ENCODE measurements at regions not wholly inside any gene's neighbourhood (a gene's known extent, or its start where the extent isn't known, plus 50 kb on each side); places are given as distances from the start of the nearest gene placed in this dataset.

GRCh38 chr13:58979851-58980250, 1183.9 kb downstream of the DIAPH3 start:
- Histone ChIP-seq H3K9me3 (no peaks in the 10 kb centered on the region), H3K4me3 (no peak overlapping the region), H3K27ac (no peak overlapping the region), H3K36me3 (no peaks in the 10 kb centered on the region), H3K27me3 (no peaks in the 10 kb centered on the region), H3K4me1 (no peaks in the 10 kb centered on the region)
- no peak for DNase-seq
- intact Hi-C loops (cut with DNase I; ENCODE audit: low total_unique reads), result no loop called here
- no peak for TF ChIP-seq POLR2A (IDR thresholded peaks at IDR 0.05)
- TF ChIP-seq, protein P1, sequence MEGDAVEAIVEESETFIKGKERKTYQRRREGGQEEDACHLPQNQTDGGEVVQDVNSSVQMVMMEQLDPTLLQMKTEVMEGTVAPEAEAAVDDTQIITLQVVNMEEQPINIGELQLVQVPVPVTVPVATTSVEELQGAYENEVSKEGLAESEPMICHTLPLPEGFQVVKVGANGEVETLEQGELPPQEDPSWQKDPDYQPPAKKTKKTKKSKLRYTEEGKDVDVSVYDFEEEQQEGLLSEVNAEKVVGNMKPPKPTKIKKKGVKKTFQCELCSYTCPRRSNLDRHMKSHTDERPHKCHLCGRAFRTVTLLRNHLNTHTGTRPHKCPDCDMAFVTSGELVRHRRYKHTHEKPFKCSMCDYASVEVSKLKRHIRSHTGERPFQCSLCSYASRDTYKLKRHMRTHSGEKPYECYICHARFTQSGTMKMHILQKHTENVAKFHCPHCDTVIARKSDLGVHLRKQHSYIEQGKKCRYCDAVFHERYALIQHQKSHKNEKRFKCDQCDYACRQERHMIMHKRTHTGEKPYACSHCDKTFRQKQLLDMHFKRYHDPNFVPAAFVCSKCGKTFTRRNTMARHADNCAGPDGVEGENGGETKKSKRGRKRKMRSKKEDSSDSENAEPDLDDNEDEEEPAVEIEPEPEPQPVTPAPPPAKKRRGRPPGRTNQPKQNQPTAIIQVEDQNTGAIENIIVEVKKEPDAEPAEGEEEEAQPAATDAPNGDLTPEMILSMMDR (IDR thresholded peaks at IDR 0.05), result no peak

DNA sequence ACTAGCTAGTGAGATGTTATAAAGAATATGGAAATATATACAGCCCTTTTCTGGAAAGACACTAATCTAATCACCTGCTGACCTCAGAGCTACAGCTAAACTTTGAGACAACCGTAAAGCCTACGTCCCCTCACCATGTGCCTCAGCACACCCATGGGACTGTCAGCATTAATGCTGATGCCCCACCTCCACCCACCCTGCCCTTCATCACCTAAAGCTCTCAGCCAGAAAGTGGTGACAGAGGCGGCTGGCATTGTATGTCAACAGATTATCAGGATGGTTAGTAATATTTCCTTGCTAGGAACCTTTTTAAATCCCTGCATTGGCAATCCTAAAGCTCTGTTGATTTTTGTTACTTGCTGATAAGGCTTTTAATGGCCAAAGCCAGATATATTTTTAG, 1177.9 kb downstream of the DIAPH3 start:
- intact Hi-C loops (cut with DNase I; ENCODE audit: low total_unique reads), result no loop called here
- Histone ChIP-seq H3K4me3 (no peak overlapping the region), H3K36me3 (no peaks in the 10 kb centered on the region), H3K27ac (no peak overlapping the region), H3K4me1 (no peaks in the 10 kb centered on the region), H3K9me3 (no peaks in the 10 kb centered on the region), H3K27me3 (no peaks in the 10 kb centered on the region)
- no peak for DNase-seq
- TF ChIP-seq POLR2A (IDR thresholded peaks at IDR 0.05), result no peak
- TF ChIP-seq, protein P1 (IDR thresholded peaks at IDR 0.05), result no peak

DNA sequence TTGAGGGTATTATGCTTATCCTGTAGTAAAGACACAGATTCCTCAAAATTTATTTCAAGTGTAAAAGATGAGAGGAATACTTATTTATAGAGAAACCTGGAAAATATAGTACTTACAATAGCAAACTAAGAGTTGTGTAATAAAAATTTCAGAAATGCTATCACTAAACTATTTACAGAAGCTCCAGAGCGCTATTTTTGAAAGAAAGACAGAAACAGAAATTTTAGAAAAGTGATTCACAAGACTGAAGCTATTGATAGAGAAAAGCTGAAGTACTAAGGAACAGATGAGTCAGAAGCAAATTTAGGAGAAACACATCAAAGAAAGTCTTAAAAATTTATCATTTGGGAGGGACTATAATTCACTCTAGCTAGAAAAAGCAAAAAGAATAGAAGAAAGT, 1174.2 kb downstream of the DIAPH3 start:
- Histone ChIP-seq H3K4me3 (no peak overlapping the region), H3K36me3 (no peaks in the 10 kb centered on the region), H3K9me3 (no peaks in the 10 kb centered on the region), H3K27me3 (no peaks in the 10 kb centered on the region), H3K27ac (no peak overlapping the region), H3K4me1 (no peaks in the 10 kb centered on the region)
- no peak for DNase-seq
- TF ChIP-seq, protein P1 (IDR thresholded peaks at IDR 0.05), result no peak
- TF ChIP-seq POLR2A (IDR thresholded peaks at IDR 0.05), result no peak
- intact Hi-C loops (cut with DNase I; ENCODE audit: low total_unique reads), result no loop called here

- no peak overlapping the region for H3K4me3 ChIP-seq
- H3K27me3 ChIP-seq, result no peaks in the 10 kb centered on the region
- TF ChIP-seq, protein P1 (IDR thresholded peaks at IDR 0.05), result no peak
- TF ChIP-seq POLR2A (IDR thresholded peaks at IDR 0.05), result no peak
- H3K36me3 ChIP-seq, result no peaks in the 10 kb centered on the region
- no peaks in the 10 kb centered on the region for H3K4me1 ChIP-seq
- intact Hi-C loops (cut with DNase I; ENCODE audit: low total_unique reads), result no loop called here
- no peak for DNase-seq
- H3K9me3 ChIP-seq, result no peaks in the 10 kb centered on the region
- H3K27ac ChIP-seq, result no peak overlapping the region
Measured at GRCh38 chr13:58991826-58992477, 1171.8 kb downstream of the DIAPH3 start.

DNA sequence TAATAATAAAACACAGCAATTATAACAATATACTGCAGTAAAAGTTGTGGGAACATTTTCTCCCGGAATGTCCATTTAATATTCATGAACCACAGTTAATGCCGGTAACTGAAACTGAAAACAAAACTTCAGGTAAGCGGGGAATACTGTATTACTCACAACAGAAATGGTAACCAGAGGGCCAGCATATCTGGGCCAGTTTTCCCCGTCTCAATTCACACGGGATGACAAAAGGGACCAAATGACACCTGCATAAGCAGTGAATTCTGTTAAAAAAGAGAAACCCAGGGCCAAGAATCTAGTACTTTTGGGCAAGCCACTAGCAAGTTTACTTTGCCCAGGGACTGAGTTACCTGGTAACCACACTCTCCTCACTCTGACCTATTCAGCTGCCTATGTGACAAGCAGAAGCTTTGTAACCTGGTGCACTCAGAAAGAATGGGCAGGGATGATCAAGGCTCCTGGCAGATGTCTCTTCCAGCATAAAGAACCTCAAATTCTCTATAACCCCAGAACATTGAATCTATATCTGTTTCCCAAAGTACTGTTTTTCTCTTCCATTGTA, 1171.2 kb downstream of the DIAPH3 start:
- intact Hi-C loops (cut with DNase I; ENCODE audit: low total_unique reads), result no loop called here
- no peaks in the 10 kb centered on the region for H3K4me1 ChIP-seq
- H3K27me3 ChIP-seq, result no peaks in the 10 kb centered on the region
- TF ChIP-seq POLR2A (IDR thresholded peaks at IDR 0.05), result no peak
- TF ChIP-seq, protein P1 (IDR thresholded peaks at IDR 0.05), result no peak
- no peaks in the 10 kb centered on the region for H3K36me3 ChIP-seq
- no peak overlapping the region for H3K27ac ChIP-seq
- no peaks in the 10 kb centered on the region for H3K9me3 ChIP-seq
- no peak for DNase-seq
- no peak overlapping the region for H3K4me3 ChIP-seq
